Activated naive CD8-positive, alpha-beta T cell treated with anti-CD3 and anti-CD28 coated beads, Interleukin-2, amount 50 U/mL, for 24 hours (primary cell): ENCODE measurements at regions not wholly inside any gene's neighbourhood (a gene's known extent, or its start where the extent isn't known, plus 50 kb on each side); places are given as distances from the start of the nearest gene placed in this dataset.

Experiments used
- ATAC-seq: fragments of 150-1000 bp; cut with Tn5 transposase; one replicate; pipeline ENCODE4 v1.10.0; 2021
- DNase-seq: peaks from one replicate; pipeline ENCODE4 v3.0.0; 2021
- H3K27ac Mint-ChIP-seq: one replicate; pipeline ENCODE4 v1.8.0; 2021; ENCODE audit warnings: mild to moderate bottlenecking, mixed read lengths
- H3K27me3 Mint-ChIP-seq: one replicate; pipeline ENCODE4 v1.8.0; 2021; ENCODE audit warnings: mixed read lengths
- H3K36me3 Mint-ChIP-seq: one replicate; pipeline ENCODE4 v1.8.0; 2021; ENCODE audit warnings: low read depth, mixed read lengths
- H3K4me1 Mint-ChIP-seq: one replicate; pipeline ENCODE4 v1.8.0; 2021; ENCODE audit warnings: mixed read lengths
- H3K4me3 Mint-ChIP-seq: one replicate; pipeline ENCODE4 v1.8.0; 2021; ENCODE audit warnings: mild to moderate bottlenecking, moderate library complexity, mixed read lengths
- H3K9me3 Mint-ChIP-seq: one replicate; pipeline ENCODE4 v1.8.0; 2021; ENCODE audit warnings: mixed read lengths

GRCh38 chr13:107347641-107348369, 779.9 kb upstream of the ARGLU1 start:
- DNase-seq (no peak), ATAC-seq (no peak)
- Mint-ChIP-seq H3K36me3 (no peaks in the 10 kb centered on the region), H3K4me1 (no peaks in the 10 kb centered on the region), H3K27me3 (no peaks in the 10 kb centered on the region), H3K27ac (no peak overlapping the region), H3K9me3 (peaks cover 6% of the 10 kb centered on the region), H3K4me3 (no peak overlapping the region)

- H3K4me3 Mint-ChIP-seq, result no peak overlapping the region
- H3K9me3 Mint-ChIP-seq, result peaks cover 8% of the 10 kb centered on the region
- no peak overlapping the region for H3K27ac Mint-ChIP-seq
- ATAC-seq (no peak), DNase-seq (no peak)
- no peaks in the 10 kb centered on the region for H3K27me3 Mint-ChIP-seq
- H3K36me3 Mint-ChIP-seq, result no peaks in the 10 kb centered on the region
- no peaks in the 10 kb centered on the region for H3K4me1 Mint-ChIP-seq
Observed at GRCh38 chr13:107342747-107343146, 774.8 kb upstream of the ARGLU1 start.

GRCh38 chr13:107339209-107339608, 771.3 kb upstream of the ARGLU1 start:
- no peaks in the 10 kb centered on the region for H3K4me1 Mint-ChIP-seq
- H3K4me3 Mint-ChIP-seq, result no peak overlapping the region
- ATAC-seq, result no peak
- no peak for DNase-seq
- H3K27ac Mint-ChIP-seq, result no peak overlapping the region
- no peaks in the 10 kb centered on the region for H3K27me3 Mint-ChIP-seq
- no peaks in the 10 kb centered on the region for H3K36me3 Mint-ChIP-seq
- peaks cover 4% of the 10 kb centered on the region for H3K9me3 Mint-ChIP-seq

- H3K36me3 Mint-ChIP-seq, result no peaks in the 10 kb centered on the region
- no peaks in the 10 kb centered on the region for H3K4me1 Mint-ChIP-seq
- H3K4me3 Mint-ChIP-seq, result no peak overlapping the region
- H3K27ac Mint-ChIP-seq, result no peak overlapping the region
- H3K27me3 Mint-ChIP-seq, result no peaks in the 10 kb centered on the region
- DNase-seq, result no peak
- no peak for ATAC-seq
- no peaks in the 10 kb centered on the region for H3K9me3 Mint-ChIP-seq
Observed at GRCh38 chr13:107332188-107332587, 764.3 kb upstream of the ARGLU1 start.

GRCh38 chr13:107331359-107331758, 763.4 kb upstream of the ARGLU1 start:
- H3K4me1 Mint-ChIP-seq, result no peaks in the 10 kb centered on the region
- no peak overlapping the region for H3K4me3 Mint-ChIP-seq
- DNase-seq, result no peak
- no peaks in the 10 kb centered on the region for H3K36me3 Mint-ChIP-seq
- no peak for ATAC-seq
- H3K9me3 Mint-ChIP-seq, result no peaks in the 10 kb centered on the region
- no peak overlapping the region for H3K27ac Mint-ChIP-seq
- H3K27me3 Mint-ChIP-seq, result no peaks in the 10 kb centered on the region

- Mint-ChIP-seq H3K4me3 (no peak overlapping the region), H3K27me3 (no peaks in the 10 kb centered on the region), H3K4me1 (no peaks in the 10 kb centered on the region), H3K36me3 (no peaks in the 10 kb centered on the region), H3K27ac (no peak overlapping the region), H3K9me3 (no peaks in the 10 kb centered on the region)
- ATAC-seq, result no peak
- DNase-seq, result no peak
Observed at GRCh38 chr13:107330484-107330883, 762.5 kb upstream of the ARGLU1 start.

GRCh38 chr13:107329991-107330390, 762.1 kb upstream of the ARGLU1 start:
- no peak overlapping the region for H3K27ac Mint-ChIP-seq
- ATAC-seq (no peak), DNase-seq (no peak)
- no peaks in the 10 kb centered on the region for H3K27me3 Mint-ChIP-seq
- no peak overlapping the region for H3K4me3 Mint-ChIP-seq
- no peaks in the 10 kb centered on the region for H3K4me1 Mint-ChIP-seq
- H3K9me3 Mint-ChIP-seq, result no peaks in the 10 kb centered on the region
- H3K36me3 Mint-ChIP-seq, result no peaks in the 10 kb centered on the region

GRCh38 chr13:107324416-107325204, 756.7 kb upstream of the ARGLU1 start:
- no peak overlapping the region for H3K27ac Mint-ChIP-seq
- no peaks in the 10 kb centered on the region for H3K9me3 Mint-ChIP-seq
- no peaks in the 10 kb centered on the region for H3K4me1 Mint-ChIP-seq
- no peak overlapping the region for H3K4me3 Mint-ChIP-seq
- no peaks in the 10 kb centered on the region for H3K27me3 Mint-ChIP-seq
- DNase-seq (no peak), ATAC-seq (no peak)
- no peaks in the 10 kb centered on the region for H3K36me3 Mint-ChIP-seq

GRCh38 chr13:107322228-107322627, 754.3 kb upstream of the ARGLU1 start:
- DNase-seq (no peak), ATAC-seq (no peak)
- H3K4me1 Mint-ChIP-seq, result no peaks in the 10 kb centered on the region
- no peaks in the 10 kb centered on the region for H3K27me3 Mint-ChIP-seq
- H3K4me3 Mint-ChIP-seq, result no peak overlapping the region
- no peak overlapping the region for H3K27ac Mint-ChIP-seq
- no peaks in the 10 kb centered on the region for H3K36me3 Mint-ChIP-seq
- H3K9me3 Mint-ChIP-seq, result peaks cover 5% of the 10 kb centered on the region

- Mint-ChIP-seq H3K36me3 (no peaks in the 10 kb centered on the region), H3K27ac (no peak overlapping the region), H3K4me1 (no peaks in the 10 kb centered on the region), H3K9me3 (peaks cover 5% of the 10 kb centered on the region), H3K4me3 (no peak overlapping the region), H3K27me3 (no peaks in the 10 kb centered on the region)
- ATAC-seq (no peak), DNase-seq (no peak)
Observed at GRCh38 chr13:107305178-107305577, 737.2 kb upstream of the ARGLU1 start.

GRCh38 chr13:107301724-107302374, 733.9 kb upstream of the ARGLU1 start:
- no peaks in the 10 kb centered on the region for H3K4me1 Mint-ChIP-seq
- peaks cover under 1% of the 10 kb centered on the region for H3K9me3 Mint-ChIP-seq
- H3K27ac Mint-ChIP-seq, result no peak overlapping the region
- H3K27me3 Mint-ChIP-seq, result no peaks in the 10 kb centered on the region
- H3K4me3 Mint-ChIP-seq, result no peak overlapping the region
- no peak for ATAC-seq
- DNase-seq, result no peak
- no peaks in the 10 kb centered on the region for H3K36me3 Mint-ChIP-seq

- DNase-seq (no peak), ATAC-seq (no peak)
- H3K27me3 Mint-ChIP-seq, result no peaks in the 10 kb centered on the region
- H3K4me3 Mint-ChIP-seq, result no peak overlapping the region
- no peaks in the 10 kb centered on the region for H3K4me1 Mint-ChIP-seq
- no peak overlapping the region for H3K27ac Mint-ChIP-seq
- H3K36me3 Mint-ChIP-seq, result no peaks in the 10 kb centered on the region
- H3K9me3 Mint-ChIP-seq, result peaks cover 8% of the 10 kb centered on the region
Observed at GRCh38 chr13:107299717-107300116, 731.8 kb upstream of the ARGLU1 start.

- Mint-ChIP-seq H3K9me3 (peaks cover 9% of the 10 kb centered on the region), H3K27me3 (no peaks in the 10 kb centered on the region), H3K4me3 (no peak overlapping the region), H3K36me3 (no peaks in the 10 kb centered on the region), H3K27ac (no peak overlapping the region), H3K4me1 (no peaks in the 10 kb centered on the region)
- no peak for ATAC-seq
- DNase-seq, result no peak
Observed at GRCh38 chr13:107296804-107297203, 728.9 kb upstream of the ARGLU1 start.

- Mint-ChIP-seq H3K36me3 (no peaks in the 10 kb centered on the region), H3K27ac (no peak overlapping the region), H3K9me3 (peaks cover 9% of the 10 kb centered on the region), H3K4me3 (no peak overlapping the region), H3K4me1 (no peaks in the 10 kb centered on the region), H3K27me3 (no peaks in the 10 kb centered on the region)
- no peak for ATAC-seq
- DNase-seq, result no peak
Observed at GRCh38 chr13:107295416-107296140, 727.6 kb upstream of the ARGLU1 start.
